Astrocyte (in vitro differentiated cells and primary cell): ENCODE measurements at regions not wholly inside any gene's neighbourhood (a gene's known extent, or its start where the extent isn't known, plus 50 kb on each side); places are given as distances from the start of the nearest gene placed in this dataset.

Experiments used
- DNase-seq: peaks from one replicate; pipeline ENCODE4 v3.0.0-alpha.2; 2010; ENCODE audit warnings: low read depth
- FAIRE-seq: peaks from 2 replicates; lab custom pipeline; 2011; peaks lifted over from hg19 to GRCh38; lab: Jason Lieb, UNC
- H2AFZ ChIP-seq: 2 replicates; pipeline ENCODE4 v1.6.0; 2012; ENCODE audit warnings: low read depth, low read length, inconsistent platforms
- H3K27ac ChIP-seq: 2 replicates; pipeline ENCODE4 v1.5.1; 2011; ENCODE audit warnings: low read depth, low read length, inconsistent platforms
- H3K27me3 ChIP-seq: 2 replicates; pipeline ENCODE4 v1.6.0; 2011; ENCODE audit warnings: low read length, inconsistent platforms; ENCODE audit not compliant: insufficient read depth
- H3K36me3 ChIP-seq: 2 replicates; pipeline ENCODE4 v1.5.1; 2011; ENCODE audit warnings: low read length, inconsistent platforms; ENCODE audit not compliant: insufficient read depth
- H3K4me1 ChIP-seq: 2 replicates; pipeline ENCODE4 v1.5.1; 2011; ENCODE audit warnings: low read length, inconsistent platforms; ENCODE audit not compliant: insufficient read depth
- H3K4me2 ChIP-seq: 2 replicates; pipeline ENCODE4 v1.6.0; 2012; ENCODE audit warnings: low read length, inconsistent platforms
- H3K4me3 ChIP-seq: 2 replicates; pipeline ENCODE4 v1.5.1; 2011; ENCODE audit warnings: low read depth, mild to moderate bottlenecking, low read length, inconsistent platforms; ENCODE audit not compliant: insufficient read depth
- H3K79me2 ChIP-seq: 2 replicates; pipeline ENCODE4 v1.6.0; 2012; ENCODE audit warnings: mild to moderate bottlenecking, low read length, inconsistent platforms; ENCODE audit not compliant: insufficient read depth
- H3K9ac ChIP-seq: 2 replicates; pipeline ENCODE4 v1.6.0; 2012; ENCODE audit warnings: mild to moderate bottlenecking, low read length, inconsistent platforms
- H3K9me3 ChIP-seq: 2 replicates; pipeline ENCODE4 v1.5.1; 2012; ENCODE audit warnings: low read depth, mild to moderate bottlenecking, low read length, inconsistent platforms; ENCODE audit not compliant: insufficient read depth
- H4K20me1 ChIP-seq: 2 replicates; pipeline ENCODE4 v1.6.0; 2012; ENCODE audit warnings: low read length, inconsistent platforms; ENCODE audit not compliant: insufficient read depth
- H3K27ac Mint-ChIP-seq: one replicate; pipeline ENCODE4 v1.8.0; 2021; ENCODE audit warnings: mild to moderate bottlenecking, mixed read lengths; ENCODE audit not compliant: unreplicated experiment
- H3K27me3 Mint-ChIP-seq: one replicate; pipeline ENCODE4 v1.8.0; 2021; ENCODE audit warnings: low read depth, mixed read lengths; ENCODE audit not compliant: unreplicated experiment
- H3K36me3 Mint-ChIP-seq: one replicate; pipeline ENCODE4 v1.8.0; 2021; ENCODE audit warnings: low read depth, mixed read lengths; ENCODE audit not compliant: unreplicated experiment
- H3K4me1 Mint-ChIP-seq: one replicate; pipeline ENCODE4 v1.8.0; 2021; ENCODE audit warnings: low read depth, mixed read lengths; ENCODE audit not compliant: unreplicated experiment
- H3K4me3 Mint-ChIP-seq: one replicate; pipeline ENCODE4 v1.8.0; 2021; ENCODE audit warnings: mild to moderate bottlenecking, moderate library complexity, mixed read lengths; ENCODE audit not compliant: unreplicated experiment
- H3K9me3 Mint-ChIP-seq: one replicate; pipeline ENCODE4 v1.8.0; 2021; ENCODE audit warnings: mild to moderate bottlenecking, mixed read lengths; ENCODE audit not compliant: unreplicated experiment
- CTCF ChIP-seq: IDR thresholded peaks from 2 replicates; pipeline ENCODE4 v1.5.1; 2011; ENCODE audit warnings: low read depth, mild to moderate bottlenecking, inconsistent platforms, low read length, moderate library complexity; ENCODE audit not compliant: insufficient read depth
- EZH2 ChIP-seq: IDR thresholded peaks from 2 replicates; pipeline ENCODE4 v1.6.1; 2012; ENCODE audit warnings: mild to moderate bottlenecking, low read length, inconsistent platforms; ENCODE audit not compliant: insufficient read depth

GRCh38 chr9:82563094-82563493 is 499.8 kb downstream of the RASEF start:
- no peak overlapping the region for H3K9ac ChIP-seq
- H3K36me3 Mint-ChIP-seq, result no peaks in the 10 kb centered on the region
- no peaks in the 10 kb centered on the region for H3K4me1 ChIP-seq
- DNase-seq (no peak), FAIRE-seq (no peak)
- TF ChIP-seq EZH2 (no peak), CTCF (no peak)
- H3K4me3 Mint-ChIP-seq, result no peak overlapping the region
- no peaks in the 10 kb centered on the region for H3K79me2 ChIP-seq
- H3K36me3 ChIP-seq, result no peaks in the 10 kb centered on the region
- H3K27ac ChIP-seq, result no peak overlapping the region
- no peaks in the 10 kb centered on the region for H4K20me1 ChIP-seq
- H3K4me3 ChIP-seq, result no peak overlapping the region
- peaks cover 7% of the 10 kb centered on the region for H3K27me3 Mint-ChIP-seq
- H3K27ac Mint-ChIP-seq, result no peak overlapping the region
- H3K9me3 Mint-ChIP-seq, result no peaks in the 10 kb centered on the region
- H2AFZ ChIP-seq, result no peak overlapping the region
- no peaks in the 10 kb centered on the region for H3K9me3 ChIP-seq
- H3K4me1 Mint-ChIP-seq, result peaks cover 12% of the 10 kb centered on the region
- H3K27me3 ChIP-seq, result no peaks in the 10 kb centered on the region
- no peak overlapping the region for H3K4me2 ChIP-seq

- FAIRE-seq, result no peak
- H3K9me3 Mint-ChIP-seq, result no peaks in the 10 kb centered on the region
- H3K27me3 Mint-ChIP-seq, result peaks cover 7% of the 10 kb centered on the region
Observed at GRCh38 chr9:82563841-82564240, 499.1 kb downstream of the RASEF start.

More at GRCh38 chr9:82563841-82564240, 499.1 kb downstream of the RASEF start:
- H3K4me3 ChIP-seq, result no peak overlapping the region
- no peaks in the 10 kb centered on the region for H3K9me3 ChIP-seq
- H3K27ac ChIP-seq, result no peak overlapping the region
- Mint-ChIP-seq H3K36me3 (no peaks in the 10 kb centered on the region), H3K27ac (no peak overlapping the region), H3K4me3 (no peak overlapping the region), H3K4me1 (peaks cover 8% of the 10 kb centered on the region)
- TF ChIP-seq EZH2, result no peak
- TF ChIP-seq CTCF, result no peak
- no peaks in the 10 kb centered on the region for H4K20me1 ChIP-seq
- H3K79me2 ChIP-seq, result no peaks in the 10 kb centered on the region
- H3K9ac ChIP-seq, result no peak overlapping the region
- no peaks in the 10 kb centered on the region for H3K27me3 ChIP-seq
- H3K4me2 ChIP-seq, result no peak overlapping the region
- H3K36me3 ChIP-seq, result no peaks in the 10 kb centered on the region
- DNase-seq, result no peak
- H2AFZ ChIP-seq, result no peak overlapping the region
- H3K4me1 ChIP-seq, result no peaks in the 10 kb centered on the region
